Spleen (tissue), 11 donors: ENCODE measurements at regions not wholly inside any gene's neighbourhood (a gene's known extent, or its start where the extent isn't known, plus 50 kb on each side); places are given as distances from the start of the nearest gene placed in this dataset.

Experiments
- DNase-seq: peaks from one replicate; pipeline ENCODE4 v3.0.0-alpha.2; 2020
- H3K27ac ChIP-seq, 8 donors: fragments of 200-600 bp; sonication (generic) in 7 of 8; 1 replicate in 4 of 8; 2 replicates in 4 of 8; pipeline versions ENCODE4 v1.5.0 to v1.8.0; 2016 to 2021; ENCODE audit warnings: inconsistent platforms in 4 of 8, mild to moderate bottlenecking in 4 of 8, moderate library complexity in 1 of 8
- H3K27me3 ChIP-seq, 7 donors: fragments of 200-600 bp; sonication (generic) in 6 of 7; replicated peaks in 1 of 7; 1 replicate in 4 of 7; 2 replicates in 3 of 7; pipeline versions ENCODE4 v1.5.0 to v1.8.0; 2016 to 2021; ENCODE audit warnings: inconsistent platforms in 3 of 7, mild to moderate bottlenecking in 1 of 7
- H3K36me3 ChIP-seq, 6 donors: fragments of 200-600 bp; sonication (generic) in 5 of 6; 1 replicate in 4 of 6; 2 replicates in 2 of 6; pipeline versions ENCODE4 v1.5.0 to v1.8.0; 2016 to 2021; ENCODE audit warnings: inconsistent platforms in 2 of 6
- H3K4me1 ChIP-seq, 6 donors: fragments of 200-600 bp; sonication (generic) in 5 of 6; 1 replicate in 3 of 6; 2 replicates in 3 of 6; pipeline versions ENCODE4 v1.5.0 to v1.8.0; 2016 to 2021; ENCODE audit warnings: inconsistent platforms in 3 of 6
- H3K4me3 ChIP-seq, 8 donors: fragments of 200-600 bp; sonication (generic) in 7 of 8; 1 replicate in 4 of 8; 2 replicates in 4 of 8; pipeline versions ENCODE4 v1.5.0 to v1.8.0; 2016 to 2021; ENCODE audit warnings: inconsistent platforms in 4 of 8, mild to moderate bottlenecking in 4 of 8, moderate library complexity in 2 of 8
- H3K9me3 ChIP-seq, 8 donors: fragments of 200-600 bp; sonication (generic) in 7 of 8; 1 replicate in 4 of 8; 2 replicates in 4 of 8; pipeline versions ENCODE4 v1.5.0 to v1.8.0; 2016 to 2021; ENCODE audit warnings: inconsistent platforms in 4 of 8
- POLR2A ChIP-seq, 3 donors: fragments of 450-650 bp; IDR thresholded peaks; one replicate each; pipeline ENCODE4 v1.5.1; 2017; ENCODE audit warnings: antibody characterized with exemption in 3 of 3, mild to moderate bottlenecking in 1 of 3
- POLR2AphosphoS5 ChIP-seq, 3 donors: sonication (generic); formaldehyde crosslinking; IDR thresholded peaks; one replicate each; pipeline ENCODE4 v1.5.1; 2017; ENCODE audit warnings: antibody characterized with exemption in 3 of 3
- WGBS, 5 donors: extraction: QIAGEN DNeasy Blood & Tissue Kit in 3 of 5; methylation state at CpG; one replicate each; pipeline versions ENCODE4 v1.1.5 to v1.1.7; 2013 to 2018; 5-methylcytosine and 5-hydroxymethylcytosine counted together
- intact Hi-C: fragments of 100-400 bp; cut with DNase I; formaldehyde crosslinking; loops from one replicate; pipeline ENCODE4 v1.15.0; 2023; ENCODE audit warnings: low total_unique reads
- TF ChIP-seq, protein P1 (sequence below), 11 experiments: fragments of 200-600 bp in 7 of 11; fragments of 450-650 bp in 4 of 11; sonication (generic) in 4 of 11; IDR thresholded peaks in 8 of 11; conservative IDR thresholded peaks in 3 of 11; 1 replicate in 7 of 11; 2 replicates in 4 of 11; pipeline versions ENCODE4 v1.4.0 to v1.8.0; 2016 to 2021; ENCODE audit warnings: antibody characterized with exemption in 11 of 11, inconsistent platforms in 4 of 11, mild to moderate bottlenecking in 1 of 11
- donor health status: healthy with polysubstance abuse.
- donor health status: DM: no; HTN: no; CAD: no; lungs with moderate emphysema.
- donor health status: DM: no; HTN: no; CAD: no.
- donor health status: Bipolar disorder and iron deficiency.
- donor health status: healthy.
- donor health status: DM: no; HTN: no; CAD: no.
- donor health status: DM: yes; HTN: yes; CAD: no.

DNA sequence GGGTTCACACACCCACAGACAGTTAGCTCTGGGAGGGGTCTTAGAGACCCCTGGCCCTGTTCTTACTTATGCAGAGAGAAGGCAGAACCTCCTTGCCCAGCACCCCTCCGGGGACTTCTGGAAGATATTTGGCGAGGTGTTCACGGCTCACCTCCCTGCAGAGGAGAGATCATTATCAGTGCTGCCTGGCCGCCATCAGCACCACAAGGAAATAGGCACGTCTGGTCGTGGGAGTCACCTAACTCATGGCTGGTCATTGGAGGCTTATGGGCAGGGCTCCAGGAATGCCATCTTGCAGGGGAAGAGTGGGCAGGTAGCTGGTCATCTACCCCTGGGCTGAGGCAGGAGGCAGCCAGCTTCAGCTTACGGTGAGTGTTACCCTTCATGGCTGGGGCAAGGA is 189.4 kb downstream of the RPS24 start:
- H3K9me3 ChIP-seq, result no peaks in the 10 kb centered on the region
- no peak overlapping the region for H3K4me3 ChIP-seq
- H3K4me1 ChIP-seq, result no peaks in the 10 kb centered on the region
- intact Hi-C loops, result no loop called here
- WGBS, 5 donors, result 72 to 87% (median 76%) methylated on average over 5 to 7 of the region's 7 CpGs
- peaks cover 0 to 14% (median 0%) of the 10 kb centered on the region in 7 donors for H3K27me3 ChIP-seq
- H3K27ac ChIP-seq, result no peak overlapping the region
- TF ChIP-seq, protein P1, sequence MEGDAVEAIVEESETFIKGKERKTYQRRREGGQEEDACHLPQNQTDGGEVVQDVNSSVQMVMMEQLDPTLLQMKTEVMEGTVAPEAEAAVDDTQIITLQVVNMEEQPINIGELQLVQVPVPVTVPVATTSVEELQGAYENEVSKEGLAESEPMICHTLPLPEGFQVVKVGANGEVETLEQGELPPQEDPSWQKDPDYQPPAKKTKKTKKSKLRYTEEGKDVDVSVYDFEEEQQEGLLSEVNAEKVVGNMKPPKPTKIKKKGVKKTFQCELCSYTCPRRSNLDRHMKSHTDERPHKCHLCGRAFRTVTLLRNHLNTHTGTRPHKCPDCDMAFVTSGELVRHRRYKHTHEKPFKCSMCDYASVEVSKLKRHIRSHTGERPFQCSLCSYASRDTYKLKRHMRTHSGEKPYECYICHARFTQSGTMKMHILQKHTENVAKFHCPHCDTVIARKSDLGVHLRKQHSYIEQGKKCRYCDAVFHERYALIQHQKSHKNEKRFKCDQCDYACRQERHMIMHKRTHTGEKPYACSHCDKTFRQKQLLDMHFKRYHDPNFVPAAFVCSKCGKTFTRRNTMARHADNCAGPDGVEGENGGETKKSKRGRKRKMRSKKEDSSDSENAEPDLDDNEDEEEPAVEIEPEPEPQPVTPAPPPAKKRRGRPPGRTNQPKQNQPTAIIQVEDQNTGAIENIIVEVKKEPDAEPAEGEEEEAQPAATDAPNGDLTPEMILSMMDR (IDR thresholded peaks at IDR 0.05 in 8 of 11, conservative IDR thresholded peaks at IDR 0.05 in 3 of 11), result no peak
- TF ChIP-seq POLR2A (IDR thresholded peaks at IDR 0.05), result no peak
- no peak for TF ChIP-seq POLR2AphosphoS5 (IDR thresholded peaks at IDR 0.05)
- DNase-seq, result peak; percentile 49
- no peaks in the 10 kb centered on the region for H3K36me3 ChIP-seq

DNA sequence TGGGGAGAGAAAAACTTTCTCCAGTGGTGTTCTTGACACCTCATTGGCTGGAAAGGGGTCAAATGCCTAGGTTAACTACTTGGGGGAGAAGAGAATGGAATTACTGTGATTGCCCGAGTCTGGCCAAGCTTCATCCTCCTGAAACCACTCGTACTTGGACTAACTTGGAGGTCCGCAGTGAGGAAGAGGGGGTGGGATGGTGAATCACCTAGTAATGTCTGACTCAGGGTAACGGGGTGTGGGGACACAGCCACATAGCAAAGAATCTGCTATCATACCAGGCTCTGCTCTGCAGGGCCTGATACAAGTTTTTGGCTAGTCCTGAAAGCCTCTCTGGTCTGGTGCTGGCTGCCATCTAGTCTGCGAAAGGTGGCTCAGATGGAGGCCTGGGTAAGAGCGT is 190.9 kb downstream of the RPS24 start:
- H3K36me3 ChIP-seq, result no peaks in the 10 kb centered on the region
- H3K27me3 ChIP-seq, result no peaks in the 10 kb centered on the region
- no peaks in the 10 kb centered on the region for H3K4me1 ChIP-seq
- H3K27ac ChIP-seq, result no peak overlapping the region
- H3K4me3 ChIP-seq, result no peak overlapping the region
- no peaks in the 10 kb centered on the region for H3K9me3 ChIP-seq
- intact Hi-C loops, result no loop called here
- DNase-seq, result no peak
- 84 to 93% (median 86%) methylated on average over 6 of the region's 6 CpGs for WGBS, 5 donors
- no peak for TF ChIP-seq POLR2A (IDR thresholded peaks at IDR 0.05)
- TF ChIP-seq, protein P1 (IDR thresholded peaks at IDR 0.05 in 8 of 11, conservative IDR thresholded peaks at IDR 0.05 in 3 of 11), result no peak
- no peak for TF ChIP-seq POLR2AphosphoS5 (IDR thresholded peaks at IDR 0.05)

DNA sequence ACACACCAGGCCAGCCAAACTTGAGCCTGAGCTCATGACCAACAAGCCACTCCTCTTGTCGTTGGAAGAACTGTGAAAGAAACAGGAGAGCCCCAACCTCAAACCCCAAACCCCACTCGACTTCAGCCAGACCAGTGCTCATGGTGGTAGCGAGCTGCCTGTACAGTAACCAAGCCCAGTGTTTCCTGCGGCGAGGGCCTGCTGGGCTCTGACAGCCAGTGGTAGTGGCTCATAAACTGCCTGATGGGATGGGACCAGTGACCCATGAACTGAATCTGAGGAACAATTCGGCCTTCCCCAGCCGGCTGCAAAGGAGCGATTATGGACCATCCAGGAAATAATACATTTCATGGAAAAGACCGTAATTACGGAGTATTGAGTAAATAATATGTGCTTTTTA is 191.9 kb downstream of the RPS24 start:
- TF ChIP-seq POLR2A (IDR thresholded peaks at IDR 0.05), result no peak
- TF ChIP-seq, protein P1 (IDR thresholded peaks at IDR 0.05 in 8 of 11, conservative IDR thresholded peaks at IDR 0.05 in 3 of 11), result no peak
- TF ChIP-seq POLR2AphosphoS5 (IDR thresholded peaks at IDR 0.05), result no peak
- Histone ChIP-seq H3K36me3 (no peaks in the 10 kb centered on the region), H3K4me3 (no peak overlapping the region), H3K9me3 (no peaks in the 10 kb centered on the region), H3K4me1 (no peaks in the 10 kb centered on the region), H3K27ac (no peak overlapping the region), H3K27me3 (no peaks in the 10 kb centered on the region)
- intact Hi-C loops, result no loop called here
- no peak for DNase-seq
- 91 to 96% (median 94%) methylated on average over 10 of the region's 10 CpGs for WGBS, 5 donors

DNA sequence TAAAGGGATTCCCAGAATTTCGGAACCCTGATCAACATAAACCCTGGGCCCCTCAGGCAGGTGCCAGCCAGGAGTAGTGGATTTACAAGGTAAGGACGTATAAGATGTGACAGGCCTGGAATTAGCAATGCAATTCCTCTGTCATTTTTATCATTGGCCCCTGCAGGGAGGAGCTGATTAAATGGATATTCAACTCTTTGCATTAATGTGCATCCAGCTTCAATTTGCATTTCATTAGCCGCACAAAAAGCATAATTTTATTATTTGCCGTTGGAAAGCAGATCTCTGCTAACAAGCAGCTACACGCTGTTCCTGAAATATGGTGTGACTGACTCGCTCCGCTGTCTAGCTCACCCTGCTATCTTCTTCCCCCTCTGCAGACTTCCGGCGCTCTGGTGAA is 195.8 kb downstream of the RPS24 start:
- WGBS, 5 donors, result 92 to 95% (median 94%) methylated on average over 9 of the region's 9 CpGs
- no peaks in the 10 kb centered on the region for H3K36me3 ChIP-seq
- intact Hi-C loops, result no loop called here

More for the DNA sequence above, 195.8 kb downstream of the RPS24 start:
- Histone ChIP-seq H3K4me3 (no peak overlapping the region), H3K4me1 (peaks cover 0 to 5% (median 0%) of the 10 kb centered on the region in 6 donors), H3K9me3 (no peaks in the 10 kb centered on the region), H3K27me3 (no peaks in the 10 kb centered on the region), H3K27ac (no peak overlapping the region)
- TF ChIP-seq, protein P1 (IDR thresholded peaks at IDR 0.05 in 8 of 11, conservative IDR thresholded peaks at IDR 0.05 in 3 of 11), result no peak
- TF ChIP-seq POLR2AphosphoS5 (IDR thresholded peaks at IDR 0.05), result no peak
- TF ChIP-seq POLR2A (IDR thresholded peaks at IDR 0.05), result no peak
- no peak for DNase-seq
